ENCODE measurements at regions not wholly inside any gene's neighbourhood (a gene's known extent, or its start where the extent isn't known, plus 50 kb on each side); places are given as distances from the start of the nearest gene placed in this dataset.

DNA sequence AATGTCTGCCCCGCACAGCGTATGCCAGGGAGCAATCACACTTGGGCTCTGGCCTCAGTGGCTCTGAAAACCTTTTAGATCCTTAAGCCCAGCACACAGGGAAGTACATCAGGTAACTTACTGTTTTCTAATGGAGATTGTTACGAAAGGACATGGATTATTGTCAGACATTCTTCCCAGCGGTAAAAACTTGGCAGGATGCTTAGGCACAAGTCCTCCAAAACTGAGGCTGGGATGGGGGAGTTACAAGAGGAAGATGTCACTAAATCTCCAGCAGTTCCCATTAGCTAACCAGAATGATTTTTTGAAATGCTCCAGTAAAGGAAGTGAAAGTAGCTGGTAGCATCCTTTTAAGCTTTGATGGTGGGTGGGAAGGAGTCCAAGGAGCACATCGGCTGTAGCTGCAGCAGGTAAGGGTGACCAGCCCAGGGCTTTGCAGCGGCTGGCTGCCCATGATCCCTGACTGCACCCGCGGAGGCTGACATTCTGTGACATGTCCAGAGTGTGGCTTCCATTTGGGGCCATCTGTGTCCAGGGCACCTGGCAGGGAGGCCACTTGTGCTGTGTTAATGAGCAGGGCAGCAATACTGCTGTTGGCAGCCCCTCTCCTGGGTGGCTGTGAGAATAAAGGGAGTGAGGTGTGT, 165.8 kb downstream of the GADD45G start:
- TF ChIP-seq, protein P1, sequence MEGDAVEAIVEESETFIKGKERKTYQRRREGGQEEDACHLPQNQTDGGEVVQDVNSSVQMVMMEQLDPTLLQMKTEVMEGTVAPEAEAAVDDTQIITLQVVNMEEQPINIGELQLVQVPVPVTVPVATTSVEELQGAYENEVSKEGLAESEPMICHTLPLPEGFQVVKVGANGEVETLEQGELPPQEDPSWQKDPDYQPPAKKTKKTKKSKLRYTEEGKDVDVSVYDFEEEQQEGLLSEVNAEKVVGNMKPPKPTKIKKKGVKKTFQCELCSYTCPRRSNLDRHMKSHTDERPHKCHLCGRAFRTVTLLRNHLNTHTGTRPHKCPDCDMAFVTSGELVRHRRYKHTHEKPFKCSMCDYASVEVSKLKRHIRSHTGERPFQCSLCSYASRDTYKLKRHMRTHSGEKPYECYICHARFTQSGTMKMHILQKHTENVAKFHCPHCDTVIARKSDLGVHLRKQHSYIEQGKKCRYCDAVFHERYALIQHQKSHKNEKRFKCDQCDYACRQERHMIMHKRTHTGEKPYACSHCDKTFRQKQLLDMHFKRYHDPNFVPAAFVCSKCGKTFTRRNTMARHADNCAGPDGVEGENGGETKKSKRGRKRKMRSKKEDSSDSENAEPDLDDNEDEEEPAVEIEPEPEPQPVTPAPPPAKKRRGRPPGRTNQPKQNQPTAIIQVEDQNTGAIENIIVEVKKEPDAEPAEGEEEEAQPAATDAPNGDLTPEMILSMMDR (IDR thresholded peaks at IDR 0.05; ENCODE audit: low read depth, low read length): no peak
- DNase-seq (ENCODE audit: low read depth in 2 of 2): no peak

DNA sequence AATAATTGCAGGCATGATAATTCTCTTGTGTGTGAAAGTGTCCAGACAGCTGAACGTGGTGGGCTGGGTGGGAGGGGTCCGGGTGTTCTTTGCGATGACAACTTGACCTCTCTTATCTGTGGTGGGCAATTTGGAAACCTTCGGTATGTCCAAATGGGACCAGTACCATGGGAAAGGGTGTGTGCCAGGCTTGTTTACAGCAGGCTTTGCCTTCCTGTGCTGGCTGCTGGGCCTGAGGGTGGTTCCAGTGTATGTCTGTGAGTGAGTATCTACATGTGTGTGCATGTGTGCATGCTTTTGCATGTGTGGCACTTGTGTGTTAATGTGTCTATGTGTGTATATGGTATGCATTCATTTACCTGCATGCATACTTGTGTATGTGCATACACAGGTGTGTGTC, 166.4 kb downstream of the GADD45G start:
- TF ChIP-seq, protein P1 (IDR thresholded peaks at IDR 0.05; ENCODE audit: low read depth, low read length): no peak
- no peak overlapping the region for H3K4me3 ChIP-seq (replicated peaks in 1 of 2; ENCODE audit: low read depth in 2 of 2, low read length in 2 of 2)
- DNase-seq (ENCODE audit: low read depth in 2 of 2): no peak

More for the DNA sequence above, 165.8 kb downstream of the GADD45G start:
- H3K4me3 ChIP-seq (replicated peaks in 1 of 2; ENCODE audit: low read depth in 2 of 2, low read length in 2 of 2): no peak overlapping the region

GRCh38 chr9:89773170-89773569, 168.4 kb downstream of the GADD45G start:
- H3K4me3 ChIP-seq (replicated peaks in 1 of 2; ENCODE audit: low read depth in 2 of 2, low read length in 2 of 2): no peak overlapping the region
- TF ChIP-seq, protein P1 (IDR thresholded peaks at IDR 0.05; ENCODE audit: low read depth, low read length): no peak
- no peak for DNase-seq (ENCODE audit: low read depth in 2 of 2)

- no peak for DNase-seq (ENCODE audit: low read depth in 2 of 2)
- TF ChIP-seq, protein P1 (IDR thresholded peaks at IDR 0.05; ENCODE audit: low read depth, low read length): no peak
- no peak overlapping the region for H3K4me3 ChIP-seq (replicated peaks in 1 of 2; ENCODE audit: low read depth in 2 of 2, low read length in 2 of 2)
Observed at GRCh38 chr9:89774858-89775370, 170.1 kb downstream of the GADD45G start.

DNA sequence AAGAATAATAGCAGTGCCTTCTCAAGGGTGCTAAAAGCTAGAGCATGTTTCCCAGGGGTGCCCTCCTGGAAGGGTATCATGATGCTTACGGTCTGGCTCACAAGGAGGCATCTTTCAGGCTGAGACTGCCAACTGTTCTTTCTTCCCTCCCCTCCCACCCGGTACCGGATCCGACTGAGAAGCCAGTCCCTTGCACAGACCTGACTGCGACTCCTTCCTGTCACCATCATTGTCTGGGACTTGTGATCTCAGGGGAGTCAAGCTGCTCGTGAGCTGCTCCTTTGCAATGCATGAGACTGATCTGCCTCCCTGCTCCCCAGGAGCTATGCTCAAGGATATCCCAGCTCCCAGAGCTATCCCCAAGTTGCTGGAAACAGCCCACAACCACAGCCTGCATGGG, 170.8 kb downstream of the GADD45G start:
- no peak overlapping the region for H3K4me3 ChIP-seq (replicated peaks in 1 of 2; ENCODE audit: low read depth in 2 of 2, low read length in 2 of 2)
- no peak for DNase-seq (ENCODE audit: low read depth in 2 of 2)
- TF ChIP-seq, protein P1 (IDR thresholded peaks at IDR 0.05; ENCODE audit: low read depth, low read length): no peak

DNA sequence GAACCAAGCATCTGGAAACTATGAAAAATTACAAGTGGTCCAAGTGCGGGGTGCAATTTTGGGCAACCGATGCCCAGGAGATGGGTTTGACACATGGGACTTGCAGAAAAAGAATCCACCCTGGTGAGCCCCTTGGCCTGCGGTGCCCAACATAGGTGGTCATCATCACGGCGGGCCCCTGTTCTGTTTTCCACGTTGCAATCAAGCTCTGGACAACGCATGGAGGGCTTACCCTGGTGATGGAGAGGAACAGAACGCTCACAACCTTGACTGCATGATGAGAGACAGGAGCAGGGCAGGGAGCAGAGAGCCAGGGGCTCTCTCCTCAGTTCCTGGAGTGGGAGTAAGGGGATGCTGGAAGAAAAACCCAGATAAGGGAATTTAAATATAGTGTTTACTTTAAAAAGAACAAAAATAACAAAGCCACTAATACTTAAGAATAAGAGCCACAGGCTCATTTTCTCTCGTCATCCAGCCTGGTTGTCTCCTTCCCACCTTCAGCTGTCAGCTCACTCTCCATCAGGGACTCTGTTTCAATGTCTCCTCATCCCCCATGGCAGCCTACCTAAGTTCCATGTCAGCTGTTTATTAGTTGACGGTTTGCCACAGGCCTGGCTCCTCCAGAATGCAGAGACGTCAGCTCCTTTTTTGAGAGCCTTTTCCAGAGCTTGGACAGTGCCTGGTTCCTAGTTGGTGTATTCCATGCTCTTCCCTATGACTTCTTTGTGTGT, 172.1 kb downstream of the GADD45G start:
- DNase-seq (ENCODE audit: low read depth in 2 of 2): no peak
- TF ChIP-seq, protein P1 (IDR thresholded peaks at IDR 0.05; ENCODE audit: low read depth, low read length): no peak
- H3K4me3 ChIP-seq (replicated peaks in 1 of 2; ENCODE audit: low read depth in 2 of 2, low read length in 2 of 2): no peak overlapping the region
